ENCODE measurements at regions not wholly inside any gene's neighbourhood (a gene's known extent, or its start where the extent isn't known, plus 50 kb on each side); places are given as distances from the start of the nearest gene placed in this dataset.

- TF ChIP-seq BCL11A (IDR thresholded peaks at IDR 0.05; ENCODE audit: low read depth, low read length) = no peak
- TF ChIP-seq CTCF (IDR thresholded peaks at IDR 0.05 in 2 of 3, conservative IDR thresholded peaks at IDR 0.05 in 1 of 3; ENCODE audit: control insufficient read depth in 2 of 3, extremely low read depth in 1 of 3, insufficient read depth in 1 of 3, low read depth in 3 of 3, low read length in 3 of 3) = no peak
- TF ChIP-seq CEBPB (IDR thresholded peaks at IDR 0.05; ENCODE audit: borderline replicate concordance in 1 of 2, low read depth in 2 of 2, low read length in 2 of 2) = no peak
- TF ChIP-seq NR2C2 (IDR thresholded peaks at IDR 0.05; ENCODE audit: borderline replicate concordance, control insufficient read depth, insufficient read length, low read depth) = no peak
- no peak for TF ChIP-seq CREM (IDR thresholded peaks at IDR 0.05; ENCODE audit: low read depth)
- no peak for TF ChIP-seq EGR1 (IDR thresholded peaks at IDR 0.05; ENCODE audit: borderline replicate concordance in 1 of 2, low read depth in 2 of 2, low read length in 2 of 2)
- no peak for TF ChIP-seq KLF5 (IDR thresholded peaks at IDR 0.05; ENCODE audit: partially characterized antibody)
- no peak for TF ChIP-seq BCLAF1 (IDR thresholded peaks at IDR 0.05)
- no peak for TF ChIP-seq CHD4 (IDR thresholded peaks at IDR 0.05)
- no peak for TF ChIP-seq MTA2 (IDR thresholded peaks at IDR 0.05; ENCODE audit: low read depth)
- no peak for TF ChIP-seq BCL3 (IDR thresholded peaks at IDR 0.05; ENCODE audit: borderline replicate concordance, insufficient read depth, low read depth, low read length, poor library complexity, severe bottlenecking)
- no peak for TF ChIP-seq EZH2 (IDR thresholded peaks at IDR 0.05; ENCODE audit: borderline replicate concordance, control insufficient read depth, low read depth, low read length)
- no peak for TF ChIP-seq POLR2AphosphoS5 (IDR thresholded peaks at IDR 0.05; ENCODE audit: low read length)
- TF ChIP-seq TBL1XR1 (IDR thresholded peaks at IDR 0.05; ENCODE audit: low read depth, low read length) = no peak
Measured at GRCh38 chr4:181645489-181645888, 597.7 kb upstream of the TENM3 start.

Measured in GM12878 (cell line).